ENCODE measurements at regions not wholly inside any gene's neighbourhood (a gene's known extent, or its start where the extent isn't known, plus 50 kb on each side); places are given as distances from the start of the nearest gene placed in this dataset.

DNA sequence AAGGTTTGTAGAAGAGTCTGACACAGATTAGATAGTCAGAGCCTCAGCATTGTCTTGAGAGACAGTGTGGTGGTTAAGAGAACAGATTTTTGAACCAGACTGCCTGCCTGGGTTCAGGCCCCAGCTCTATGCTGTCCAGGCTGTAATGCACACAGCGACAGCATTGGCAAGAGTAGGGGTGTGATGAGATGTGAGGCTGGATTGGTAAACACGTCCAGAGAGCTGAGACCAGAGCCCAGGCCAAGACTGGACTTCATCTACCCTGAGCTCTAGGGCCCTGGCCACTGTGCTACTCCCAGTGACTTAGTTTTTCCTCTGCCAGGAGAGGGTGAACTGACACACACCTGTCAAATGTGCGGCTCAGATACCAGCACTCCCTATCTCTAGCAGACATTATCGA, 360.4 kb downstream of the RPS24 start:
- Mint-ChIP-seq H3K4me1 (ENCODE audit: insufficient read depth, unreplicated experiment) (no peaks in the 10 kb centered on the region), H3K9me3 (ENCODE audit: unreplicated experiment) (no peaks in the 10 kb centered on the region), H3K27me3 (ENCODE audit: insufficient read depth, unreplicated experiment) (peaks cover 34% of the 10 kb centered on the region), H3K36me3 (ENCODE audit: insufficient read depth, unreplicated experiment) (no peaks in the 10 kb centered on the region), H3K4me3 (ENCODE audit: unreplicated experiment) (no peak overlapping the region), H3K27ac (ENCODE audit: low read depth, unreplicated experiment) (no peak overlapping the region)
- TF ChIP-seq, protein P1, sequence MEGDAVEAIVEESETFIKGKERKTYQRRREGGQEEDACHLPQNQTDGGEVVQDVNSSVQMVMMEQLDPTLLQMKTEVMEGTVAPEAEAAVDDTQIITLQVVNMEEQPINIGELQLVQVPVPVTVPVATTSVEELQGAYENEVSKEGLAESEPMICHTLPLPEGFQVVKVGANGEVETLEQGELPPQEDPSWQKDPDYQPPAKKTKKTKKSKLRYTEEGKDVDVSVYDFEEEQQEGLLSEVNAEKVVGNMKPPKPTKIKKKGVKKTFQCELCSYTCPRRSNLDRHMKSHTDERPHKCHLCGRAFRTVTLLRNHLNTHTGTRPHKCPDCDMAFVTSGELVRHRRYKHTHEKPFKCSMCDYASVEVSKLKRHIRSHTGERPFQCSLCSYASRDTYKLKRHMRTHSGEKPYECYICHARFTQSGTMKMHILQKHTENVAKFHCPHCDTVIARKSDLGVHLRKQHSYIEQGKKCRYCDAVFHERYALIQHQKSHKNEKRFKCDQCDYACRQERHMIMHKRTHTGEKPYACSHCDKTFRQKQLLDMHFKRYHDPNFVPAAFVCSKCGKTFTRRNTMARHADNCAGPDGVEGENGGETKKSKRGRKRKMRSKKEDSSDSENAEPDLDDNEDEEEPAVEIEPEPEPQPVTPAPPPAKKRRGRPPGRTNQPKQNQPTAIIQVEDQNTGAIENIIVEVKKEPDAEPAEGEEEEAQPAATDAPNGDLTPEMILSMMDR (IDR thresholded peaks at IDR 0.05; ENCODE audit: unreplicated experiment): no peak
- no peak for DNase-seq (ENCODE audit: unreplicated experiment)
- POLR2A ChIA-PET: no interaction called here
- BruUV-seq (replicated peaks): no TSS peak
- CTCF ChIA-PET: no interaction called here
- intact Hi-C loops (cut with micrococcal nuclease): no loop called here

DNA sequence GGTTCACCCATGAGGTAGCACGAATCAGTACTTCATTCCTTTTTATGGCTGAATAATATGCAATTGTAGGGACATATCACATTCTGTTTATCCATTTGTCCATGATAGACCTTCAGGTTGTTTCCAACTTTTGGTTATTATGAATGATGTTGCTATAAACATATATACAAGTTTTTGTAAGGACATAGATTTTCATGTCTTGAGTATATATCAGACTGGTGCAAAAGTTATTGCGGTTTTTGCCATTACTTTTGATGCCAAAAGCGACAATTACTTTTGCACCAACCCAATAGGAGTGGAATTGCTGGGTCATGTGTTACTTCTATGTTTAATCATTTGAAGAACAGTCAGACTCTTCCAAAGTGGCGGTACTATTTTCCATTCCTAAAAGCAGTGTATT, 361.5 kb downstream of the RPS24 start:
- TF ChIP-seq, protein P1 (IDR thresholded peaks at IDR 0.05; ENCODE audit: unreplicated experiment): no peak
- Mint-ChIP-seq H3K27me3 (ENCODE audit: insufficient read depth, unreplicated experiment) (peaks cover 23% of the 10 kb centered on the region), H3K27ac (ENCODE audit: low read depth, unreplicated experiment) (no peak overlapping the region), H3K9me3 (ENCODE audit: unreplicated experiment) (no peaks in the 10 kb centered on the region), H3K36me3 (ENCODE audit: insufficient read depth, unreplicated experiment) (no peaks in the 10 kb centered on the region), H3K4me1 (ENCODE audit: insufficient read depth, unreplicated experiment) (no peaks in the 10 kb centered on the region), H3K4me3 (ENCODE audit: unreplicated experiment) (no peak overlapping the region)
- POLR2A ChIA-PET: no interaction called here
- intact Hi-C loops (cut with micrococcal nuclease): no loop called here
- no peak for DNase-seq (ENCODE audit: unreplicated experiment)
- no TSS peak for BruUV-seq (replicated peaks)
- CTCF ChIA-PET: no interaction called here

DNA sequence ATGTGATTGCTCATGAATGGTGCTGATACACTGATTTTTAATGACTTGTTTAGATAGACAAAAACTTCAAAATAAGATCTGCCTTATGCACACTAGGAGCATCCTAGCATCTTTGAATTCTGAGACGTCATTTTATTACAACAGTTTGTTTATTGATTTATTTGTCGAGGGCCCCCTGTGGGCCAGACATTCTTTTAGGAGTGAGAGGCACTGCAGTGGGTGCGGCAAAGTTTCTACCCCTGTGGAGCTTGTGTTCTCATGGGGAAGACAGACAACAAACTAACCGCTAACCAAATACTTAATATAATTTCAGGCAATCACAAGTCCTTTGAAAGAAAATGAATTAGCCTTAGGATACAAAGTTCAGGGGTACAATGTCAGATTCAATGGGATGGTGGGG, 363.1 kb downstream of the RPS24 start:
- peaks cover 20% of the 10 kb centered on the region for H3K27me3 Mint-ChIP-seq (ENCODE audit: insufficient read depth, unreplicated experiment)
- H3K4me3 Mint-ChIP-seq (ENCODE audit: unreplicated experiment): no peak overlapping the region
- no peaks in the 10 kb centered on the region for H3K9me3 Mint-ChIP-seq (ENCODE audit: unreplicated experiment)
- H3K36me3 Mint-ChIP-seq (ENCODE audit: insufficient read depth, unreplicated experiment): no peaks in the 10 kb centered on the region
- POLR2A ChIA-PET: interaction anchor here (0.6 kb wide), 1 partner anchor 673 kb away, joined by 3 read pairs; no protein-coding TSS in a partner anchor
- no TSS peak for BruUV-seq (replicated peaks)
- H3K4me1 Mint-ChIP-seq (ENCODE audit: insufficient read depth, unreplicated experiment): no peaks in the 10 kb centered on the region
- TF ChIP-seq, protein P1 (IDR thresholded peaks at IDR 0.05; ENCODE audit: unreplicated experiment): no peak
- intact Hi-C loops (cut with micrococcal nuclease): no loop called here
- DNase-seq (ENCODE audit: unreplicated experiment): no peak
- CTCF ChIA-PET: no interaction called here
- H3K27ac Mint-ChIP-seq (ENCODE audit: low read depth, unreplicated experiment): no peak overlapping the region

DNA sequence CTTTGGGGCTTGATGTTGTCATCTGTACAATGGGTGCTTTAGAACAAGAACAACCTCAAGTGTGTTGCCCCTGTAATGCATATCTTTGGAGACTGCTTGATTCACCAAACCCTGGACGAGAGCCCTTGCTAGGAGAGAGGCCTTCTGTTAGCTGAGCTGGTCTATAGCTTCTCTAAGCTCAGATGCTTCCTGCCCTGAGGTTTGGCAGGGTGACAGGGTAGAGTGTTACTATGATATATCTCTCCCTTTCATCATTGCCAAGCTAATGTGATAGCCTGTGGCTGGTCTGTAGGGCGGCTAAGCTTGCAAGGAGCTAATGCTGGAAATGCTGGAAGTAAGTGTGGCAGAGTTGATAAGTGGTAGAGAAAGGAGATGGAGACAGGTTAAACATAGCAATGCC, 364.1 kb downstream of the RPS24 start:
- no peak for DNase-seq (ENCODE audit: unreplicated experiment)
- ChIA-PET CTCF (no interaction called here), POLR2A (no interaction called here)
- H3K4me1 Mint-ChIP-seq (ENCODE audit: insufficient read depth, unreplicated experiment): no peaks in the 10 kb centered on the region
- H3K27ac Mint-ChIP-seq (ENCODE audit: low read depth, unreplicated experiment): no peak overlapping the region
- no peak overlapping the region for H3K4me3 Mint-ChIP-seq (ENCODE audit: unreplicated experiment)
- intact Hi-C loops (cut with micrococcal nuclease): no loop called here
- no TSS peak for BruUV-seq (replicated peaks)
- peaks cover 20% of the 10 kb centered on the region for H3K27me3 Mint-ChIP-seq (ENCODE audit: insufficient read depth, unreplicated experiment)
- H3K9me3 Mint-ChIP-seq (ENCODE audit: unreplicated experiment): no peaks in the 10 kb centered on the region
- H3K36me3 Mint-ChIP-seq (ENCODE audit: insufficient read depth, unreplicated experiment): no peaks in the 10 kb centered on the region
- TF ChIP-seq, protein P1 (IDR thresholded peaks at IDR 0.05; ENCODE audit: unreplicated experiment): no peak

Data from MCF 10A (cell line).